ENCODE measurements at regions not wholly inside any gene's neighbourhood (a gene's known extent, or its start where the extent isn't known, plus 50 kb on each side); places are given as distances from the start of the nearest gene placed in this dataset.
"Not testable (repeated sequence)": the region's sequence is repeated elsewhere in the genome, so short reads cannot be mapped to it uniquely, and the experiment has no call there.

- TF ChIP-seq CTCF (IDR thresholded peaks at IDR 0.05; ENCODE audit: insufficient read depth, low read length), result no peak
- H3K4me3 ChIP-seq (ENCODE audit: low read depth, low read length), result no peak overlapping the region
- no peak for DNase-seq (ENCODE audit: low read depth)
Measured at GRCh38 chr2:175808078-175808477, 194.0 kb downstream of the LNPK start.

DNA sequence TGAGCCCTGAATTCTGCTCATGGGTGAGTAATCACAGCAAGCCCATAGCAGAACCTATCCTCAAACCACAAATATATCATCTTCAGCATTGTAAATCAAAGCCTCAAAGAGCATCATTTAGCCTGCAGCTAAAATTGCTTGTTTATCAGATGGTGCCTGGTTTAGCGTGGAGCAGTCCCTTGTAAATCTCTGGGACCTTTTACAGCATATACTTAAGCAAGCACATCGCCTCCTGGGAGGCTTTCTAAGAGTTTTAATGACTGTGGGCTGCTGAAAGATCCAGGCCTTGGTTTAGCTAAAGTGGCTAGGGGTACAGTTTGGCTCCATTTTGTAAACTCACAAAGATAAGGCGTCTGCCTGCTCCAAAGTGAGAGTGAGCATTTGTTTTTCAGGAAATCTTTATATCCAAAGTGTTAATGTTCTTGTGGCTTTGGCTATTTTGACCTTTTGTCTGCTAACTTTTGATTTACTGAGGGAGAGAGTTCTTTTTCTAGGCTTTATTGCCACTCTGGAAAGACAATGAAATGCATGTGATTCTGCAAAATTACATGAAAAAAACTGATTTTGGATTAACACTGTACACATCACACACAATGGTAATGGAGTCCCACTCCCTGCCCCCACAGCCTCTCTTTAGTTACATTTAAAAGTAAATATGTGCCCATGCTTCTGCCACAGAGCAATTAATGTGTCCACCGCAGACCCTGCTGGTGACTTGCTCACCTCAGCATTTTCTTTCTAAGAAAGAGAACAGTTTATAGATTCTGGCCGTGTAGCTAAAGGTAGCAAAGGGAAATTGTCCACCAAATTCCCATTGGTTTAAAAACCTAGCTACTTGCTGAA, 194.8 kb downstream of the LNPK start:
- DNase-seq (ENCODE audit: low read depth), result no peak
- TF ChIP-seq CTCF (IDR thresholded peaks at IDR 0.05; ENCODE audit: insufficient read depth, low read length), result no peak

DNA sequence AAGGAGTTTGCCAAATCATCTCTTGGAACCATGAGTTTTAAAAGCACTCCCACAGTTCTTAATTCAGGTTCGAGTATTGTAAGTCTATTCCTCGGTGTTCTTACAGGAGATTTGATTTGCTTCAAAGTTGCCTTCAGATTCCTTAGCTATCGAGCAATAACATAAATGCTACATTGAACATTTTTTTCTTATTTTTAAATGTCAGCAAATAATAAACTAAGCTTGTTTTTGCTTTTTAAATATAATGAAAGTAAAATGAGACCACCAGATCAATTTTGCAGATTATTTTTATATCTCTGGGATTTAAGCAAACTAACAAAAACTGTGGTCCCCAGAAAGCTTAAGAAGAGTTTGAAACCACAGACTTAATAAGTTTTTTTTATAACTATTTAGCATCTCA, 195.5 kb downstream of the LNPK start:
- TF ChIP-seq CTCF (IDR thresholded peaks at IDR 0.05; ENCODE audit: insufficient read depth, low read length), result no peak

More for the DNA sequence above, 194.8 kb downstream of the LNPK start:
- H3K4me3 ChIP-seq (ENCODE audit: low read depth, low read length), result no peak overlapping the region

DNA sequence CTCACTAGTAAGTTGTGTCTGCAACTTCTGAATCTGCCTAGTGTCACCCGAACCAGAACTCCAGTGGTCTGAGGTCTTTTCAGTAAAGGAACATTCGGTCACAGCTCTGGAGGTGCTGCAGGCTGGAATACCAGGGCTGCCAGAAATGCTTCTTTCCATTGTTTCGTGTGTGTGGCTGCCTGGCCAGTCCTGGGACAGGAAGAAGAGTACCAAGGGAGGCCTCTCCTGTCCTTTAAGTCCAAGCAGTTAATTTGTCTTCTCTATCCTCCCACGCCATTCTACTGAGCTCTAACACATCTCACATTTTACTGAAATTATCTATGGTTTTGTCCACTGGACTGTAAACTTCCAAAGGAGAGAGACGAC, 196.0 kb downstream of the LNPK start:
- no peak for DNase-seq (ENCODE audit: low read depth)
- TF ChIP-seq CTCF (IDR thresholded peaks at IDR 0.05; ENCODE audit: insufficient read depth, low read length), result no peak
- no peak overlapping the region for H3K4me3 ChIP-seq (ENCODE audit: low read depth, low read length)

More for the DNA sequence above, 195.5 kb downstream of the LNPK start:
- no peak for DNase-seq (ENCODE audit: low read depth)
- no peak overlapping the region for H3K4me3 ChIP-seq (ENCODE audit: low read depth, low read length)

DNA sequence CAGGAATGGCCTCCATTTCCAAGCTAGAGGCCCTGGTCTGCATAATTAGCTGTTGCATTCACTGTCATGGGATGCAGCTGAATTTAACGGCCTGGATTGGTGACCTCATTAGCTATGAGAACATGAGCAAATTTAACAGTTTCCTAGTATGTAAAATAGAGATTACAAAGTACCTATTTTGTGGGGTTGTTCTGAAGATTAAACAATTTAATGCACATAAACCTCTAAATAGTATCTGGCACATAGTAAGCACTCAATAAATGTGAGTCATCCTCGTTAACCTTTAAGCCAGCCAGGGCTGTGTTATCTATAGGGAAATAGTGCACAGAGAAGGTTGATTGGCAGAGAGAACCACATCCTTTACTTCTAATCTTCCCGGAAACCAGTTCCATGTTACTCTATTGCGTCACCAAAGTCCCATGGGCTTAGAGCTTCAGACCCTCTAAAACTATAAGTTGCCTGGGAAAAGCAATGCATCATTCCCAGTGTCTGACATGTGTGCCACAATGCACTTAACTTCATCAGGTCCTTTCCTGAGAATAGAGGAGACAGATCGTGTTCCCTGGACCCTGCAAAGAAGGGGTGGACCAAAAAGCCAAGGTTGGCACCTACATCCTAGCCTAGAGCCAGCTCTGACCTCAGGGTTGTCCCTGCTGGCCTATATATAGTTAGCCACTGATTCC, 196.5 kb downstream of the LNPK start:
- peak; percentile 18 for DNase-seq (ENCODE audit: low read depth)
- TF ChIP-seq CTCF (IDR thresholded peaks at IDR 0.05; ENCODE audit: insufficient read depth, low read length), result no peak
- no peak overlapping the region for H3K4me3 ChIP-seq (ENCODE audit: low read depth, low read length)

GRCh38 chr2:175804122-175804521, 197.9 kb downstream of the LNPK start:
- TF ChIP-seq CTCF (IDR thresholded peaks at IDR 0.05; ENCODE audit: insufficient read depth, low read length), result no peak
- no peak overlapping the region for H3K4me3 ChIP-seq (ENCODE audit: low read depth, low read length)
- DNase-seq (ENCODE audit: low read depth), result no peak

- not testable (repeated sequence) for H3K4me3 ChIP-seq (ENCODE audit: low read depth, low read length); DNase-seq (ENCODE audit: low read depth)
Measured at GRCh38 chr2:175796422-175796821, 205.6 kb downstream of the LNPK start.

Measured in fibroblast of the aortic adventitia (primary cell).